BLaER1 treated with 17β-estradiol and CSF1 and Interleukin-3, amounts not matched to agents 10 nM and 100 nM (cell line): ENCODE measurements at regions not wholly inside any gene's neighbourhood (a gene's known extent, or its start where the extent isn't known, plus 50 kb on each side); places are given as distances from the start of the nearest gene placed in this dataset.

Experiments
- H3K27ac ChIP-seq, 11 experiments: shearing (Covaris generic); formaldehyde crosslinking; 2 replicates each; pipeline ENCODE4 v1.8.1; 2022
- H3K27me3 ChIP-seq, 11 experiments: shearing (Covaris generic); formaldehyde crosslinking; 2 replicates each; pipeline ENCODE4 v1.8.1; 2022
- H3K36me3 ChIP-seq, 11 experiments: shearing (Covaris generic); formaldehyde crosslinking; 2 replicates each; pipeline ENCODE4 v1.8.1; 2022
- H3K4me1 ChIP-seq, 10 experiments: shearing (Covaris generic); formaldehyde crosslinking; 2 replicates each; pipeline ENCODE4 v1.8.1; 2022
- H3K4me2 ChIP-seq, 11 experiments: shearing (Covaris generic); formaldehyde crosslinking; 2 replicates each; pipeline ENCODE4 v1.8.1; 2022
- H3K4me3 ChIP-seq, 10 experiments: shearing (Covaris generic); formaldehyde crosslinking; 2 replicates each; pipeline ENCODE4 v1.8.1; 2022
- H3K9ac ChIP-seq, 11 experiments: shearing (Covaris generic); formaldehyde crosslinking; 2 replicates each; pipeline ENCODE4 v1.8.1; 2022
- H3K9me3 ChIP-seq, 11 experiments: shearing (Covaris generic); formaldehyde crosslinking; replicated peaks in 1 of 11; 2 replicates each; pipeline ENCODE4 v1.8.1; 2022
- H4K20me1 ChIP-seq, 11 experiments: shearing (Covaris generic); formaldehyde crosslinking; 2 replicates each; pipeline ENCODE4 v1.8.1; 2022
- Cebpa-rat ChIP-seq, 11 experiments: shearing (Covaris generic); IDR thresholded peaks; 2 replicates each; pipeline ENCODE4 v1.8.1; 2022

GRCh38 chr1:234554218-234554697 is 55.7 kb downstream of the IRF2BP2 start:
- H3K36me3 ChIP-seq, result no peaks in the 10 kb centered on the region
- H3K9ac ChIP-seq, result no peak overlapping the region
- H3K27me3 ChIP-seq, result no peaks in the 10 kb centered on the region
- no peak for TF ChIP-seq Cebpa-rat (IDR thresholded peaks at IDR 0.05)
- H3K4me2 ChIP-seq, result peak overlapping the region in 7 of 11 experiments; percentile 1 to 53 (median 13); a peak in 4 of 22 replicates
- peaks cover 9 to 44% (median 35%) of the 10 kb centered on the region in 10 experiments; a peak in 19 of 20 replicates for H3K4me1 ChIP-seq
- no peak overlapping the region for H3K27ac ChIP-seq
- no peaks in the 10 kb centered on the region for H4K20me1 ChIP-seq
- no peak overlapping the region for H3K4me3 ChIP-seq
- no peaks in the 10 kb centered on the region for H3K9me3 ChIP-seq

GRCh38 chr1:234553240-234554188 is 56.5 kb downstream of the IRF2BP2 start:
- H3K9ac ChIP-seq, result no peak overlapping the region
- H3K9me3 ChIP-seq, result no peaks in the 10 kb centered on the region
- TF ChIP-seq Cebpa-rat (IDR thresholded peaks at IDR 0.05), result no peak
- H3K4me1 ChIP-seq, result peaks cover 9 to 48% (median 37%) of the 10 kb centered on the region in 10 experiments; a peak in 19 of 20 replicates
- no peaks in the 10 kb centered on the region for H4K20me1 ChIP-seq
- no peak overlapping the region for H3K4me3 ChIP-seq
- peak overlapping the region in 8 of 11 experiments; percentile 1 to 53 (median 13); a peak in 10 of 22 replicates for H3K4me2 ChIP-seq
- no peaks in the 10 kb centered on the region for H3K36me3 ChIP-seq
- H3K27ac ChIP-seq, result no peak overlapping the region; a peak in 1 of 22 replicates
- H3K27me3 ChIP-seq, result no peaks in the 10 kb centered on the region

- no peaks in the 10 kb centered on the region for H4K20me1 ChIP-seq
- H3K4me1 ChIP-seq, result peaks cover 10 to 71% (median 52%) of the 10 kb centered on the region in 10 experiments
- H3K27me3 ChIP-seq, result no peaks in the 10 kb centered on the region
- no peaks in the 10 kb centered on the region for H3K36me3 ChIP-seq
- TF ChIP-seq Cebpa-rat (IDR thresholded peaks at IDR 0.05), result no peak
- H3K4me2 ChIP-seq, result peak overlapping the region; percentile 44 to 91 (median 77); a peak in 19 of 22 replicates
- no peak overlapping the region for H3K4me3 ChIP-seq
- H3K9me3 ChIP-seq, result no peaks in the 10 kb centered on the region
- H3K9ac ChIP-seq, result peak overlapping the region in 7 of 11 experiments; percentile 31 to 74 (median 67); a peak in 10 of 22 replicates
- H3K27ac ChIP-seq, result peak overlapping the region in 8 of 11 experiments; percentile 48 to 78 (median 68); a peak in 13 of 22 replicates
These were observed 59.0 kb downstream of the IRF2BP2 start for GRCh38 chr1:234551032-234551378.

- TF ChIP-seq Cebpa-rat (IDR thresholded peaks at IDR 0.05), result no peak
- Histone ChIP-seq H3K4me3 (peak overlapping the region in 1 of 10 experiments; percentile 1; a peak in 1 of 20 replicates), H3K4me1 (peaks cover 15 to 76% (median 57%) of the 10 kb centered on the region in 10 experiments), H3K27me3 (no peaks in the 10 kb centered on the region), H3K9ac (peak overlapping the region in 10 of 11 experiments; percentile 31 to 74 (median 58); a peak in 19 of 22 replicates), H3K27ac (peak overlapping the region in 10 of 11 experiments; percentile 17 to 78 (median 66); a peak in 18 of 22 replicates), H3K36me3 (no peaks in the 10 kb centered on the region), H4K20me1 (no peaks in the 10 kb centered on the region), H3K9me3 (no peaks in the 10 kb centered on the region), H3K4me2 (peak overlapping the region; percentile 44 to 91 (median 77))
These were observed 59.5 kb downstream of the IRF2BP2 start for GRCh38 chr1:234550341-234551031.

- Histone ChIP-seq H3K36me3 (no peaks in the 10 kb centered on the region), H3K9ac (no peak overlapping the region), H3K27ac (peak overlapping the region in 3 of 11 experiments; percentile 64 to 78 (median 76); a peak in 3 of 22 replicates), H4K20me1 (no peaks in the 10 kb centered on the region), H3K27me3 (no peaks in the 10 kb centered on the region), H3K4me3 (no peak overlapping the region), H3K9me3 (no peaks in the 10 kb centered on the region), H3K4me1 (peaks cover 25 to 85% (median 66%) of the 10 kb centered on the region in 10 experiments), H3K4me2 (peak overlapping the region in 9 of 11 experiments; percentile 61 to 91 (median 81); a peak in 17 of 22 replicates)
- no peak for TF ChIP-seq Cebpa-rat (IDR thresholded peaks at IDR 0.05)
These were observed 60.4 kb downstream of the IRF2BP2 start for GRCh38 chr1:234549447-234550021.

- Histone ChIP-seq H3K4me1 (peaks cover 47 to 92% (median 76%) of the 10 kb centered on the region in 10 experiments), H3K27me3 (no peaks in the 10 kb centered on the region), H3K27ac (peak overlapping the region in 6 of 11 experiments; percentile 16 to 50 (median 28); a peak in 8 of 22 replicates), H3K9ac (peak overlapping the region in 2 of 11 experiments; percentile 10 to 42; a peak in 1 of 22 replicates), H4K20me1 (no peaks in the 10 kb centered on the region), H3K4me3 (no peak overlapping the region), H3K36me3 (no peaks in the 10 kb centered on the region), H3K4me2 (peak overlapping the region; percentile 1 to 98 (median 76); a peak in 18 of 22 replicates), H3K9me3 (no peaks in the 10 kb centered on the region)
- TF ChIP-seq Cebpa-rat (IDR thresholded peaks at IDR 0.05), result no peak
These were observed 62.8 kb downstream of the IRF2BP2 start for GRCh38 chr1:234546890-234547788.

GRCh38 chr1:234546387-234546704 is 63.6 kb downstream of the IRF2BP2 start:
- H3K4me1 ChIP-seq, result peaks cover 47 to 95% (median 84%) of the 10 kb centered on the region in 10 experiments

More at GRCh38 chr1:234546387-234546704, 63.6 kb downstream of the IRF2BP2 start:
- H3K9me3 ChIP-seq, result no peaks in the 10 kb centered on the region
- no peak overlapping the region; a peak in 1 of 22 replicates for H3K9ac ChIP-seq
- H3K4me2 ChIP-seq, result peak overlapping the region in 10 of 11 experiments; percentile 68 to 98 (median 88); a peak in 16 of 22 replicates
- H3K27ac ChIP-seq, result peak overlapping the region in 4 of 11 experiments; percentile 51 to 92 (median 59); a peak in 5 of 22 replicates
- H4K20me1 ChIP-seq, result no peaks in the 10 kb centered on the region
- no peak for TF ChIP-seq Cebpa-rat (IDR thresholded peaks at IDR 0.05)
- no peaks in the 10 kb centered on the region for H3K36me3 ChIP-seq
- H3K27me3 ChIP-seq, result no peaks in the 10 kb centered on the region
- no peak overlapping the region for H3K4me3 ChIP-seq
